ENCODE measurements at regions not wholly inside any gene's neighbourhood (a gene's known extent, or its start where the extent isn't known, plus 50 kb on each side); places are given as distances from the start of the nearest gene placed in this dataset.

DNA sequence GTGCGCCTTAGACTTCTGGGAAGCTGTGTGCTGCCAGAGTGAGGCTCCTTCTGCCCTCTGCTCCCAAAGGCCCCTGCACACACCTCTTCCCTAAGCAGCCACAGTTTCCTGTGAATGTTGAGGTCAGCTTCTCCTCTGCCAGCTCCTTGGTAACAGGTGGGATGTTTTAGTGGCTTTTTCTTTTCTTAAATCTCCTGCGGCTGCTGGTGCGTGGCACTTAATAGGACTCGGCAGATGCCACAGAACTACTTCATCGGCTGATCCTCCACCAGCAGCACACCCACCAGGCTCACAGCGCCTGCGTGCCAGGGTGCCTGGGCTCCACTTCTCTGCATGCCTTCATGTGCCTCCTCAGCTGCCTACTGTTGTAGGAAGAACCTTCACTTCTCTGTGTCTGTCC is 87.8 kb downstream of the RCN1 start:
- TF ChIP-seq, protein P1, sequence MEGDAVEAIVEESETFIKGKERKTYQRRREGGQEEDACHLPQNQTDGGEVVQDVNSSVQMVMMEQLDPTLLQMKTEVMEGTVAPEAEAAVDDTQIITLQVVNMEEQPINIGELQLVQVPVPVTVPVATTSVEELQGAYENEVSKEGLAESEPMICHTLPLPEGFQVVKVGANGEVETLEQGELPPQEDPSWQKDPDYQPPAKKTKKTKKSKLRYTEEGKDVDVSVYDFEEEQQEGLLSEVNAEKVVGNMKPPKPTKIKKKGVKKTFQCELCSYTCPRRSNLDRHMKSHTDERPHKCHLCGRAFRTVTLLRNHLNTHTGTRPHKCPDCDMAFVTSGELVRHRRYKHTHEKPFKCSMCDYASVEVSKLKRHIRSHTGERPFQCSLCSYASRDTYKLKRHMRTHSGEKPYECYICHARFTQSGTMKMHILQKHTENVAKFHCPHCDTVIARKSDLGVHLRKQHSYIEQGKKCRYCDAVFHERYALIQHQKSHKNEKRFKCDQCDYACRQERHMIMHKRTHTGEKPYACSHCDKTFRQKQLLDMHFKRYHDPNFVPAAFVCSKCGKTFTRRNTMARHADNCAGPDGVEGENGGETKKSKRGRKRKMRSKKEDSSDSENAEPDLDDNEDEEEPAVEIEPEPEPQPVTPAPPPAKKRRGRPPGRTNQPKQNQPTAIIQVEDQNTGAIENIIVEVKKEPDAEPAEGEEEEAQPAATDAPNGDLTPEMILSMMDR (IDR thresholded peaks at IDR 0.05 in 4 of 5, conservative IDR thresholded peaks at IDR 0.05 in 1 of 5): no peak
- TF ChIP-seq POLR2A (IDR thresholded peaks at IDR 0.05): no peak

All from gastrocnemius medialis (tissue), 4 donors.